PC-9 (cell line): ENCODE measurements at regions not wholly inside any gene's neighbourhood (a gene's known extent, or its start where the extent isn't known, plus 50 kb on each side); places are given as distances from the start of the nearest gene placed in this dataset.
A peak's percentile ranks its signal among the peaks of the same experiment; 100 is the strongest.

Experiments
- BruUV-seq: library from RNA; stranded (reverse); fragments of 400-500 nt; replicated peaks from 2 replicates; lab custom pipeline; 2021; lab: Mats Ljungman, UMichigan
- CTCF ChIA-PET: fragments of 300-600 bp; sonication (Branson Sonifier 250); formaldehyde crosslinking; loops from one replicate; lab custom pipeline; 2022; ENCODE audit warnings: antibody characterized with exemption; lab: Charles Lee
- POLR2A ChIA-PET: fragments of 300-600 bp; sonication (Branson Sonifier 250); formaldehyde crosslinking; loops from one replicate; lab custom pipeline; 2022; ENCODE audit warnings: antibody characterized with exemption; ENCODE audit not compliant: unreplicated experiment; lab: Charles Lee
- DNase-seq, 2 experiments: peaks; one replicate each; pipeline versions ENCODE4 v3.0.0 to v3.0.0-alpha.2; 2015 to 2022; ENCODE audit warnings: mixed read lengths in 1 of 2
- H2AFZ ChIP-seq: fragments of 200-600 bp; sonication (generic); 2 replicates; pipeline ENCODE4 v1.8.1; 2017; ENCODE audit warnings: antibody characterized with exemption
- H3F3A ChIP-seq: fragments of 200-600 bp; sonication (generic); 2 replicates; pipeline ENCODE4 v1.8.1; 2017; ENCODE audit warnings: antibody characterized with exemption, mild to moderate bottlenecking, low read depth; ENCODE audit not compliant: insufficient read depth
- H3K27ac ChIP-seq: fragments of 200-600 bp; sonication (generic); 2 replicates; pipeline ENCODE4 v1.6.1; 2016; ENCODE audit warnings: mixed run types
- H3K27me3 ChIP-seq: fragments of 200-600 bp; sonication (generic); 2 replicates; pipeline ENCODE4 v1.6.1; 2016; ENCODE audit warnings: low read depth, mixed run types; ENCODE audit not compliant: insufficient read depth
- H3K36me3 ChIP-seq: fragments of 200-600 bp; sonication (generic); 2 replicates; pipeline ENCODE4 v1.6.1; 2016; ENCODE audit warnings: low read depth, mixed run types
- H3K4me1 ChIP-seq: fragments of 200-600 bp; sonication (generic); replicated peaks from 2 replicates; pipeline ENCODE4 v1.6.1; 2016; ENCODE audit warnings: mixed run types; ENCODE audit not compliant: insufficient read depth
- H3K4me2 ChIP-seq: fragments of 200-600 bp; sonication (generic); 2 replicates; pipeline ENCODE4 v1.6.1; 2017; ENCODE audit warnings: mixed run types
- H3K4me3 ChIP-seq: fragments of 200-600 bp; sonication (generic); 2 replicates; pipeline ENCODE4 v1.6.1; 2016; ENCODE audit warnings: mixed run types
- H3K79me2 ChIP-seq: fragments of 200-600 bp; sonication (generic); 2 replicates; pipeline ENCODE4 v1.6.1; 2017; ENCODE audit warnings: low read depth, mixed run types
- H3K9me2 ChIP-seq: fragments of 200-600 bp; sonication (generic); 2 replicates; pipeline ENCODE4 v1.8.1; 2017; ENCODE audit warnings: mild to moderate bottlenecking; ENCODE audit not compliant: insufficient read depth
- H3K9me3 ChIP-seq: fragments of 200-600 bp; sonication (generic); 2 replicates; pipeline ENCODE4 v1.8.1; 2016; ENCODE audit warnings: low read depth; ENCODE audit not compliant: insufficient read depth
- H4K20me1 ChIP-seq: fragments of 200-600 bp; sonication (generic); 2 replicates; pipeline ENCODE4 v1.8.1; 2017; ENCODE audit not compliant: insufficient read depth
- CTCF ChIP-seq: fragments of 200-600 bp; sonication (generic); conservative IDR thresholded peaks from 2 replicates; pipeline ENCODE4 v1.6.1; 2017; ENCODE audit warnings: mixed run types, antibody characterized with exemption, mild to moderate bottlenecking, moderate library complexity
- EZH2 ChIP-seq: fragments of 200-600 bp; sonication (generic); IDR thresholded peaks from 2 replicates; pipeline ENCODE4 v1.8.0; 2017; ENCODE audit warnings: antibody characterized with exemption, low read depth
- intact Hi-C: fragments of 100-400 bp; cut with micrococcal nuclease; formaldehyde crosslinking; loops from one replicate; pipeline ENCODE4 v1.10.0; 2022; ENCODE audit not compliant: unreplicated experiment

GRCh38 chr2:221350616-221351015, 221.5 kb downstream of the EPHA4 start:
- Histone ChIP-seq H3K36me3 (no peaks in the 10 kb centered on the region), H3K79me2 (no peaks in the 10 kb centered on the region), H3K4me2 (no peak overlapping the region), H3K27me3 (no peaks in the 10 kb centered on the region), H3F3A (peaks cover 5% of the 10 kb centered on the region; the same call in 1 of the 2 replicates), H3K4me1 (peaks cover 7% of the 10 kb centered on the region; the same call in 1 of the 2 replicates), H3K9me2 (no peaks in the 10 kb centered on the region), H3K27ac (no peak overlapping the region), H3K4me3 (no peak overlapping the region), H2AFZ (peak overlapping the region; percentile 4; the same call in 1 of the 2 replicates), H3K9me3 (0 out of 2 replicates have a peak, but pooled peaks cover 4% of the 10 kb centered on the region), H4K20me1 (no peaks in the 10 kb centered on the region)
- no peak for TF ChIP-seq CTCF
- no peak for TF ChIP-seq EZH2
- intact Hi-C loops: loop anchor here (10.0 kb wide), 1 partner anchor 624 kb away; no protein-coding TSS in a partner anchor
- DNase-seq: peak in 1 of 2 experiments; percentile 72
- ChIA-PET POLR2A (interaction anchor here (0.6 kb wide), 1 partner anchor 1368 kb away, joined by 8 read pairs; no protein-coding TSS in a partner anchor), CTCF (interaction anchor here (0.6 kb wide), 1 partner anchor 212 kb away, joined by 9 read pairs; no protein-coding TSS in a partner anchor)
- no TSS peak for BruUV-seq

- POLR2A ChIA-PET: no interaction called here
- Histone ChIP-seq H3K27me3 (no peaks in the 10 kb centered on the region), H3K9me2 (no peaks in the 10 kb centered on the region), H2AFZ (no peak overlapping the region), H3K9me3 (0 out of 2 replicates have a peak, but pooled peaks cover 4% of the 10 kb centered on the region), H3K79me2 (no peaks in the 10 kb centered on the region), H3K4me1 (no peaks in the 10 kb centered on the region), H3K4me2 (no peak overlapping the region), H3K4me3 (no peak overlapping the region), H3K27ac (no peak overlapping the region), H4K20me1 (no peaks in the 10 kb centered on the region), H3K36me3 (no peaks in the 10 kb centered on the region), H3F3A (peaks cover 5% of the 10 kb centered on the region; the same call in 1 of the 2 replicates)
- DNase-seq: no peak
- TF ChIP-seq CTCF (no peak), EZH2 (no peak)
- BruUV-seq: no TSS peak
- CTCF ChIA-PET: interaction anchor here (0.7 kb wide), 1 partner anchor 179 kb away, joined by 5 read pairs; no protein-coding TSS in a partner anchor
- intact Hi-C loops: loop anchor here (10.0 kb wide), 1 partner anchor 622 kb away; no protein-coding TSS in a partner anchor
These were observed 218.9 kb downstream of the EPHA4 start for GRCh38 chr2:221353201-221353600.

GRCh38 chr2:221360312-221360711, 211.8 kb downstream of the EPHA4 start:
- Histone ChIP-seq H2AFZ (no peak overlapping the region), H3K27ac (no peak overlapping the region), H3K27me3 (no peaks in the 10 kb centered on the region), H3K9me3 (no peaks in the 10 kb centered on the region), H3K36me3 (no peaks in the 10 kb centered on the region), H4K20me1 (no peaks in the 10 kb centered on the region), H3F3A (peaks cover 7% of the 10 kb centered on the region; the same call in 1 of the 2 replicates), H3K4me1 (no peaks in the 10 kb centered on the region), H3K4me2 (no peak overlapping the region), H3K4me3 (no peak overlapping the region), H3K79me2 (no peaks in the 10 kb centered on the region), H3K9me2 (0 out of 2 replicates have a peak, but pooled peaks cover 4% of the 10 kb centered on the region)
- CTCF ChIA-PET: no interaction called here
- no TSS peak for BruUV-seq
- DNase-seq: no peak
- intact Hi-C loops: no loop called here
- TF ChIP-seq EZH2 (no peak), CTCF (no peak)
- POLR2A ChIA-PET: no interaction called here
